ENCODE measurements at regions not wholly inside any gene's neighbourhood (a gene's known extent, or its start where the extent isn't known, plus 50 kb on each side); places are given as distances from the start of the nearest gene placed in this dataset.

DNA sequence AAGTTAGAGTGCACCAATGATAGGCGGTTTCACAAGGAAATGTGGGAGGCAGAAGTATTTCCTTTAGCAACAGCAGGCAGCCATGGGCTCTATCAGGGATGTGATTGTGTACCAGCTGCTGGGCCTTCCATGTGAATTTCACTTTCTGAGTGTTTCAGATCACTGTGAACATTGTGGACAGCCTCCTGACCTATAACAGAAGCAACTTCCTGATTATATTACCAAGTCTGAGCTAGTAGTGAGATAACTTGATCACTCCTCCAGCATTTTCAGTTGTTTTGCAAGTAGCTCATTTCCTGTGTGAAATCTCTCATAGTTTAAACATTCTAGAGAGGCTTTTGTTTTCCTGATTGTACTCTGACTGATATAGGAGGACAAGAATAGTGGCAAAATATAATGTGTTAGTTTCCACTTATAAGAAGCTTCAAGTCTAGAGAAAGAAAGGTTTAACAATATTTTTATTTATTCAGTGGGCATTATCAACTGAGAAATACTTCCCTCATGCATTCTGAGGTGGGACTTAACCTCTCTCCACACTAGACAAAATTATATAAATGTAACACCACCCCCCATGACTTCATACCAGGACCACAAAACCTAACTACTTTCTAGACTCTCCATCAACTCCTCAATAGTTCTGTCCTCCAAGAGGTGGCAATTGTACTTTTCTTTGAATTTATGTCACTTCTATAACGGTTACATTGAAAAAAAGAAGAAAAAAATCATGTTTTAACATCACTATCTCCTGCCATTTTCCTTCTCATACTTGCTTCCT is 184.2 kb upstream of the LUZP2 start:
- TF ChIP-seq, protein P1, sequence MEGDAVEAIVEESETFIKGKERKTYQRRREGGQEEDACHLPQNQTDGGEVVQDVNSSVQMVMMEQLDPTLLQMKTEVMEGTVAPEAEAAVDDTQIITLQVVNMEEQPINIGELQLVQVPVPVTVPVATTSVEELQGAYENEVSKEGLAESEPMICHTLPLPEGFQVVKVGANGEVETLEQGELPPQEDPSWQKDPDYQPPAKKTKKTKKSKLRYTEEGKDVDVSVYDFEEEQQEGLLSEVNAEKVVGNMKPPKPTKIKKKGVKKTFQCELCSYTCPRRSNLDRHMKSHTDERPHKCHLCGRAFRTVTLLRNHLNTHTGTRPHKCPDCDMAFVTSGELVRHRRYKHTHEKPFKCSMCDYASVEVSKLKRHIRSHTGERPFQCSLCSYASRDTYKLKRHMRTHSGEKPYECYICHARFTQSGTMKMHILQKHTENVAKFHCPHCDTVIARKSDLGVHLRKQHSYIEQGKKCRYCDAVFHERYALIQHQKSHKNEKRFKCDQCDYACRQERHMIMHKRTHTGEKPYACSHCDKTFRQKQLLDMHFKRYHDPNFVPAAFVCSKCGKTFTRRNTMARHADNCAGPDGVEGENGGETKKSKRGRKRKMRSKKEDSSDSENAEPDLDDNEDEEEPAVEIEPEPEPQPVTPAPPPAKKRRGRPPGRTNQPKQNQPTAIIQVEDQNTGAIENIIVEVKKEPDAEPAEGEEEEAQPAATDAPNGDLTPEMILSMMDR (IDR thresholded peaks at IDR 0.05) = no peak
- no peak for TF ChIP-seq POLR2A (IDR thresholded peaks at IDR 0.05)
